ENCODE measurements at regions not wholly inside any gene's neighbourhood (a gene's known extent, or its start where the extent isn't known, plus 50 kb on each side); places are given as distances from the start of the nearest gene placed in this dataset.

- TF ChIP-seq CTCF (conservative IDR thresholded peaks at IDR 0.05 in 1 of 2, IDR thresholded peaks at IDR 0.05 in 1 of 2; ENCODE audit: extremely low read depth in 1 of 2, insufficient read depth in 1 of 2, low read depth in 1 of 2, low read length in 2 of 2) (no peak), EZH2 (IDR thresholded peaks at IDR 0.05; ENCODE audit: borderline replicate concordance, low read length) (no peak)
Measured at GRCh38 chr6:33959329-33959651, 155.5 kb upstream of the MLN start.
